Neural progenitor cell (in vitro differentiated cells): ENCODE measurements at regions not wholly inside any gene's neighbourhood (a gene's known extent, or its start where the extent isn't known, plus 50 kb on each side); places are given as distances from the start of the nearest gene placed in this dataset.
"Not testable (repeated sequence)": the region's sequence is repeated elsewhere in the genome, so short reads cannot be mapped to it uniquely, and the experiment has no call there.

ENCODE experiments used
- DNase-seq: peaks from one replicate; pipeline ENCODE4 v3.0.0-alpha.2; 2016; ENCODE audit warnings: low spot score
- H2AFZ ChIP-seq: fragments of 200-600 bp; sonication (generic); replicated peaks from 2 replicates; pipeline ENCODE4 v1.6.1; 2016; ENCODE audit warnings: antibody characterized with exemption
- H3F3A ChIP-seq: fragments of 200-600 bp; sonication (generic); 2 replicates; pipeline ENCODE4 v1.6.1; 2016; ENCODE audit warnings: antibody characterized with exemption, low read depth
- H3K27ac ChIP-seq: fragments of 200-600 bp; sonication (generic); 2 replicates; pipeline ENCODE4 v1.5.1; 2016; ENCODE audit warnings: mild to moderate bottlenecking
- H3K27me3 ChIP-seq: fragments of 200-600 bp; sonication (generic); 2 replicates; pipeline ENCODE4 v1.6.1; 2016; ENCODE audit warnings: mild to moderate bottlenecking, moderate library complexity
- H3K36me3 ChIP-seq: fragments of 200-600 bp; sonication (generic); 2 replicates; pipeline ENCODE4 v1.5.1; 2016
- H3K4me1 ChIP-seq: fragments of 200-600 bp; sonication (generic); 2 replicates; pipeline ENCODE4 v1.6.1; 2016; ENCODE audit warnings: mixed run types
- H3K4me2 ChIP-seq: fragments of 200-600 bp; sonication (generic); 2 replicates; pipeline ENCODE4 v1.6.1; 2016
- H3K4me3 ChIP-seq: fragments of 200-600 bp; sonication (generic); 2 replicates; pipeline ENCODE4 v1.5.1; 2016
- H3K79me2 ChIP-seq: fragments of 200-600 bp; sonication (generic); 2 replicates; pipeline ENCODE4 v1.6.1; 2016; ENCODE audit warnings: low read depth
- H3K9ac ChIP-seq: fragments of 200-600 bp; sonication (generic); 2 replicates; pipeline ENCODE4 v1.6.1; 2016
- H3K9me3 ChIP-seq: fragments of 200-600 bp; sonication (generic); 2 replicates; pipeline ENCODE4 v1.5.1; 2016; ENCODE audit warnings: low read depth
- H4K20me1 ChIP-seq: fragments of 200-600 bp; sonication (generic); 2 replicates; pipeline ENCODE4 v1.6.1; 2016; ENCODE audit warnings: low read depth
- H3K27ac Mint-ChIP-seq: 3 replicates; pipeline ENCODE4 v1.8.0; 2021; ENCODE audit warnings: mixed read lengths
- H3K27me3 Mint-ChIP-seq: 2 replicates; pipeline ENCODE4 v1.8.0; 2022; ENCODE audit warnings: low read depth, mild to moderate bottlenecking, inconsistent platforms, moderate library complexity, mixed read lengths; ENCODE audit not compliant: insufficient read depth
- H3K36me3 Mint-ChIP-seq: 3 replicates; pipeline ENCODE4 v1.8.0; 2021; ENCODE audit warnings: mixed read lengths
- H3K4me1 Mint-ChIP-seq: 3 replicates; pipeline ENCODE4 v1.8.0; 2021; ENCODE audit warnings: mixed read lengths
- H3K4me3 Mint-ChIP-seq: 3 replicates; pipeline ENCODE4 v1.8.0; 2021; ENCODE audit warnings: mild to moderate bottlenecking, moderate library complexity, mixed read lengths
- H3K9me3 Mint-ChIP-seq: 3 replicates; pipeline ENCODE4 v1.8.0; 2020; ENCODE audit warnings: mixed read lengths
- CTCF ChIP-seq: fragments of 200-600 bp; sonication (generic); IDR thresholded peaks from 2 replicates; pipeline ENCODE4 v1.5.1; 2017; ENCODE audit warnings: antibody characterized with exemption, mild to moderate bottlenecking
- EZH2 ChIP-seq: fragments of 200-600 bp; sonication (generic); IDR thresholded peaks from 2 replicates; pipeline ENCODE4 v1.6.1; 2017; ENCODE audit warnings: antibody characterized with exemption, mild to moderate bottlenecking, moderate library complexity
- EZH2phosphoT487 ChIP-seq: fragments of 200-600 bp; sonication (generic); IDR thresholded peaks from 2 replicates; pipeline ENCODE4 v1.6.1; 2017; ENCODE audit warnings: antibody characterized with exemption

- Mint-ChIP-seq H3K27ac (no peak overlapping the region), H3K36me3 (no peaks in the 10 kb centered on the region), H3K4me1 (peaks cover 4% of the 10 kb centered on the region), H3K4me3 (no peak overlapping the region), H3K9me3 (no peaks in the 10 kb centered on the region), H3K27me3 (no peaks in the 10 kb centered on the region)
- H3K4me1 ChIP-seq = no peaks in the 10 kb centered on the region
- H3F3A ChIP-seq = no peaks in the 10 kb centered on the region
- no peak overlapping the region for H2AFZ ChIP-seq
- no peak overlapping the region for H3K9ac ChIP-seq
- no peak overlapping the region for H3K4me2 ChIP-seq
- H3K36me3 ChIP-seq = no peaks in the 10 kb centered on the region
- no peak for DNase-seq
- H3K27me3 ChIP-seq = no peaks in the 10 kb centered on the region
- no peaks in the 10 kb centered on the region for H3K79me2 ChIP-seq
- H4K20me1 ChIP-seq = no peaks in the 10 kb centered on the region
- no peaks in the 10 kb centered on the region for H3K9me3 ChIP-seq
- H3K27ac ChIP-seq = no peak overlapping the region
- no peak overlapping the region for H3K4me3 ChIP-seq
- TF ChIP-seq CTCF = no peak
- TF ChIP-seq EZH2phosphoT487 = no peak
- no peak for TF ChIP-seq EZH2
Observed at GRCh38 chr4:57342411-57342810, 232.2 kb upstream of the IGFBP7 start.

GRCh38 chr4:57338861-57339260 is 228.7 kb upstream of the IGFBP7 start:
- DNase-seq, H3K9me3 ChIP-seq, H3K9ac ChIP-seq, H3K27me3 Mint-ChIP-seq, H3K4me2 ChIP-seq, H3K27ac Mint-ChIP-seq, H3K27me3 ChIP-seq, H2AFZ ChIP-seq, H3K79me2 ChIP-seq, H3K4me1 ChIP-seq, H3F3A ChIP-seq, H3K27ac ChIP-seq, H3K36me3 Mint-ChIP-seq, H3K36me3 ChIP-seq, H3K4me3 ChIP-seq, H3K4me1 Mint-ChIP-seq, H4K20me1 ChIP-seq, H3K4me3 Mint-ChIP-seq, H3K9me3 Mint-ChIP-seq: not testable (repeated sequence)

GRCh38 chr4:57333684-57334083 is 223.5 kb upstream of the IGFBP7 start:
- Histone ChIP-seq H3K4me3 (no peak overlapping the region), H3K9me3 (no peaks in the 10 kb centered on the region), H3K79me2 (no peaks in the 10 kb centered on the region), H3K4me2 (no peak overlapping the region), H3K9ac (no peak overlapping the region), H3K4me1 (peaks cover 11% of the 10 kb centered on the region), H3K36me3 (no peaks in the 10 kb centered on the region), H3K27me3 (no peaks in the 10 kb centered on the region), H3F3A (peaks cover 10% of the 10 kb centered on the region), H3K27ac (no peak overlapping the region), H2AFZ (no peak overlapping the region), H4K20me1 (no peaks in the 10 kb centered on the region)
- H3K36me3 Mint-ChIP-seq = no peaks in the 10 kb centered on the region
- H3K27ac Mint-ChIP-seq = no peak overlapping the region
- peaks cover 3% of the 10 kb centered on the region for H3K4me1 Mint-ChIP-seq
- peaks cover 3% of the 10 kb centered on the region for H3K27me3 Mint-ChIP-seq
- no peak for DNase-seq
- no peaks in the 10 kb centered on the region for H3K9me3 Mint-ChIP-seq
- no peak overlapping the region for H3K4me3 Mint-ChIP-seq
- TF ChIP-seq CTCF = no peak
- no peak for TF ChIP-seq EZH2phosphoT487
- no peak for TF ChIP-seq EZH2

- H3K9ac ChIP-seq = peak overlapping the region; percentile 3
- peaks cover 11% of the 10 kb centered on the region for H3K4me1 ChIP-seq
- H3K9me3 ChIP-seq = no peaks in the 10 kb centered on the region
- no peaks in the 10 kb centered on the region for H3K79me2 ChIP-seq
- Mint-ChIP-seq H3K36me3 (no peaks in the 10 kb centered on the region), H3K27ac (no peak overlapping the region), H3K4me1 (peaks cover 6% of the 10 kb centered on the region), H3K27me3 (peaks cover 3% of the 10 kb centered on the region), H3K4me3 (no peak overlapping the region), H3K9me3 (no peaks in the 10 kb centered on the region)
- H3F3A ChIP-seq = peaks cover 10% of the 10 kb centered on the region
- H3K4me3 ChIP-seq = no peak overlapping the region
- H4K20me1 ChIP-seq = no peaks in the 10 kb centered on the region
- H3K27ac ChIP-seq = peak overlapping the region; percentile 5
- H3K4me2 ChIP-seq = peak overlapping the region; percentile 58
- peak overlapping the region; percentile 6 for H2AFZ ChIP-seq
- no peaks in the 10 kb centered on the region for H3K27me3 ChIP-seq
- peak; percentile 21 for DNase-seq
- TF ChIP-seq EZH2phosphoT487 = no peak
- no peak for TF ChIP-seq CTCF
- no peak for TF ChIP-seq EZH2
- H3K36me3 ChIP-seq = no peaks in the 10 kb centered on the region
Observed at GRCh38 chr4:57331959-57332358, 221.8 kb upstream of the IGFBP7 start.
